ENCODE measurements at regions not wholly inside any gene's neighbourhood (a gene's known extent, or its start where the extent isn't known, plus 50 kb on each side); places are given as distances from the start of the nearest gene placed in this dataset.
"Not testable (repeated sequence)": the region's sequence is repeated elsewhere in the genome, so short reads cannot be mapped to it uniquely, and the experiment has no call there.

DNA sequence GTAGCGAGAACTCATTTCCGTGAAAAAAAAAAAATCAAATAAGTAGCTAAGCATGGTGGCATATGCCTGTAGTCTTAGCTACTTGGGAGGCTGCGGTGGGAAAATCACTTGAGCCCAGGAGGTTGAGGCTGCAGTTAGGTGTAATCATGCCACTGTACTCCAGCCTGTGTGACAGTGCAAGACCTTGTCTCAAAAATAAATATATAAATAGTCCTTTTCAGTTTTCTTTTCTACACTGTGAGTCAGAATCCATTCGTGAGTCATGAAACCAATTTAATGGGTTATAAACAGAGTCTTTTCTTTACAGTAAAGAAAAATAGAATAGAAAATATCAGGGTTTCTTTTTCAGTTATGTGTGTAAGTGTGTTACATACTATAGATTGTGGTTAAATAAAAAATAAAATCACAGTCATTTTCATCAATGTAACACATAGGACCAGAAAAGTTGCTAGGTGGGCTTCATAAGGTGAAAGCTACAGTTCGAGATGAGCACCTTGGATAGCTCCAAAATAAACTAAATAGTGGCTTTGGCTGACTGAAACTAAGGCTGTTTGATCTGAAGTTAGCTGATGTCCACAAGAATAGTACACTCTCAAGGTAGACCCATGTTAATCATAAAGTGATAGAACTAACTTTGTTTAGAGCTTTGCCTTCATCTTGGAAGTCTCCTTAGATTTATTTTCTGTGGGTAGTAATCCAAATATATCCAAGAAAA lies 781.1 kb downstream of the GATA3 start:
- DNase-seq, result no peak

DNA sequence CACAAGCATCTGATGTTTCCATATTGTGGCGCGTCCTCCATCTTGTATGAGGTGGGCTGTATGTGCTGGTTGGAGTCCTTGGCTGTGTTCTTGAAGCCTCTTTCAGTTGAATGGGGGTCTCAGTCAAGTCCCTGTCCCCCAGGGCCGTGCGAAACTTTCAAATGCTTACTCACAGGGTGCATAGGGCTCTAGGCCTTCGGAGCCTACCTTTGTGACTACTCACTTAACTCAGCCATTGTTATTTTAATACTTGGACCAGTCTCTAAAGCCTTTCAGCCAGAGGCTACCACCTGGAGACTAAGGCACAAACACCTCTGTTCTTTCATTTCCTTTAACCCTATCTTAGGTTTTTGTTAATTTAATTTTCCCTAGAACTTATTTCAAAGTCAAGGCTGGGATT lies 785.9 kb downstream of the GATA3 start:
- DNase-seq, result no peak

DNA sequence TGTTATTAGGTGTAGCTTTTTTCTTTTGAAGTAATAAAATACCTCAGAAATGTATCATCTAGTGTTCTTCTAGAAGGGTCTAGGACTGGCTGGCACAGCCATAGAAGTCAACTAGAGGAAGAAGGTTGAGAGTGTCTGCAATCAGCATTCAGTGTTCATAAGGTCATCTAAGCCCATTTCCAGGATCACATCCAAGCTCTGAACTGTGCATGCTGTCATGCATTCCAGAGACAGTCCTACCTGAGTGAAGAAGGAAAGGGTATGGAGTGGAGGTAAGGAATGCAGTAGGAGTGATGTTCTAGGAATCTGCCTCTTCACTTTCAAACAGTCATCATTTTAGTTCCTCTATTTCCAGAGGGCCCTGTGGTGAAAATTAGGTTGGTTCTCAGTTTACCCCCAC lies 789.7 kb downstream of the GATA3 start:
- DNase-seq, result no peak

DNA sequence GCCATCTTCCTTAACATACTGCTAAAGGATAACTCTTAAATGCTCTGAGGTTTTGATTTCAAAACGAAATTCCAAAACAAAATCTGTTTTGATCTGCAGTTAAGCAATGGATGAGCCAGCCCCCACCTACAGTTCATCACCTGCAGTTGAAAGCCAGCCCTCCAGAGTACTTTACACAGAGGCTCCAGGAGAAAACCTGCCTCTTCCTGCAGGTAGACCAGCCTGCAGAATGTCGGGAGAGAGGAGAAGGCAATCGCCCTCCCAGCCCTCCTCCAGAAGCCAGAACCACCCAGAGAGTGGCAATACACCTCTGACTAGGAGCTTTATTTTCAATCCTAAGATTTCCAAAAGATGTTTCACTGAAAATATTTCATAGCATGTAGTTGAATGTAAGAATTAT lies 798.1 kb downstream of the GATA3 start:
- DNase-seq, result no peak

DNA sequence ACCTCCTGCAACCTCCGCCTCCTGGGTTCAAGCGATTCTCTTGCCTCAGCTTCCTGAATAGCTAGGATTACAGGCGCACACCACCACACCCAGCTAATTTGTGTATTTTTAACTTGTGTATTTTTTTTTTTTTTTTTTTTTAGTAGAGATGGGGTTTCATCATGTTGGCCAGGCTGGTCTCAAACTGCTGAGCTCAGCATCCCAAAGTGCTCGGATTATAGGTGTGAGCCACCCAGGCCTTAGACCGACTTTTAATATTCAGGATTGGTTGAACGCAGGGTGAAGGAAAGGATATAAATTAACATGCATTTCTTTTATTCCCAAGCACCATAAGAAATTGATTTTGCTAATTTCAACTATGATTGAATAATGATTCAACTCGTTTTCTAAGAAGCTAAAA lies 798.6 kb downstream of the GATA3 start:
- DNase-seq, result no peak

DNA sequence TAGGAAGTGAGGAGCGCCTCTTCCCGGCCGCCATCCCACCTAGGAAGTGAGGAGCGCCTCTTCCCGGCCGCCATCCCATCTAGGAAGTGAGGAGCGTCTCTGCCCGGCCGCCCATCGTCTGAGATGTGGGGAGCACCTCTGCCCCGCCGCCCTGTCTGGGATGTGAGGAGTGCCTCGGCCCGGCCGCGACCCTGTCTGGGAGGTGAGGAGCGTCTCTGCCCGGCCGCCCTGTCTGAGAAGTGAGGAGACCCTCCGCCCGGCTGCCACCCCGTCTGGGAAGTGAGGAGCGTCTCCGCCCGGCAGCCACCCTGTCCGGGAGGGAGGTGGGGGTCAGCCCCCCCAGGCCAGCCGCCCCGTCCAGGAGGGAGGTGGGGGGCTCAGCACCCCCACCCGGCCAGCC lies 814.4 kb downstream of the GATA3 start:
- DNase-seq, result not testable (repeated sequence)

DNA sequence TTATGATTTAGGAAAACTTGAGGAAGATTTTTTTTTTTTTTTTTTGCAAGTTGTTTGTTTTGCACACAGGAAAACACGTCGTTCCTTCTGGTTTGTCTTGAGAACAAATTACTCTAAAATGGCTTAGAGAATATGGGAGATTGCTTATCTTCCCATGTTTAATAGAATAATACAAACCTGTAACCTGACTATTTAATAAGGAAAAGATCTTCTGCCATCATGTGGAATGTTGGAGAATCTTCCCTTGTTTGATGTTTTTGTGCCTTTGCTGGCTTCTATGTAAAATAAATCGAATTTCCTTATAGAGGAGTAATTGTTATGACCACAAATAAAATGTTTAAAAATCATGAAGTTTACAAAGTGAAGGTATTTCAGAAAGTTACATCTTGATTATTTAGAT lies 818.8 kb downstream of the GATA3 start:
- no peak for DNase-seq

DNA sequence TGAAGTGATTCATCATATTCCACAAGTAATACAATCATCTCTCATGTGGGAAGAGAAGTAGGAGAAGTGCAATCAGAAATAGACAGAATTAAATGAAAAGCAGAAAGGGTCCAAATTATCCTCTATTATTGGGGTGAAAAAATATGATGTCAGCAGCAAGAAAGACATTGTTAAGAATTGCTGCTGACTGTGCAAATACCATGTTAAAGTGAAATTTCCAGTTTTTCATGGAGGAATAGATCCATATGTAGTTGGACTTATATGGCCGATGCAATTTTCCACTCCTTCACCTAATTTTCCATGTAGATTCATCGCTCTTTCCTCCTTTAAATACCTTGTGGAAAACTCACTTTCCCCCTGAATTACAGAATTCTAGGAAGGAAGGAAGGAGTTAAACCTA lies 819.8 kb downstream of the GATA3 start:
- no peak for DNase-seq

DNA sequence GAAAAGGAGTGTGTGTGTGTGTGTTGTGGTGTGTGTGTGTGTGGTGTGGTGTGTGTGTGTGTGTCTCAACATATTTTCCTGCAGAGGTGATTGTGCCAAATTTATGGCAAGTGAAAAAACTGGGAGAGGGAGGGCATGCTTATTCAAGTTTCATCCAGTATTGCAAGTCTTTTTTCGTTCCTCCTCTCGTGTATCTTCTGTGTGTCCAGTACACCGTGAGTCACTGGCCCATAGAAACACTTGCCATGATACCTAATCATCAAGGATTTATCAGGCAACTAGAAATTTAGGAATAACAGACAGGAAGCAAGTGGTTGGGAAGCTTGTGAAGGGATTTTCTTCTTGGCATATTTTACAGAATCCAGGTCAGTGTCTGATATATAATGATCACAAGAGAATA lies 820.5 kb downstream of the GATA3 start:
- DNase-seq, result no peak

DNA sequence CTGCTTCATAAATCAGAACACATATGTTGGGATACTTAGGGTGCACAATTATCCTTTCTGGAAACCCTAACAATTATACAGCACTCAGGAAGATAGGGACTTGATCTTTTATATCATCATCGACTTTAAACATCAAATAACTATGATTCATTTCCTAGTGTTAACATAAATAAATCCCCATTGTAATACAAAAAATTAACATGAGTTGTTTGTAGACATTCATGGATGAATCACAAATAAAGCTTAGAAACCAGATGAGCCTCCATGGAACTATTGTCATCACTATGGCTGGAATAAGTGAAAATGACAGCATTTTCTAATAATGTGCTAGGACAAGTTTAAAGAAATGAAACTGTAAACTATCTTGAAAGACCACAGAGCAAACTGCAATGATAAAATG lies 821.7 kb downstream of the GATA3 start:
- DNase-seq, result no peak

DNA sequence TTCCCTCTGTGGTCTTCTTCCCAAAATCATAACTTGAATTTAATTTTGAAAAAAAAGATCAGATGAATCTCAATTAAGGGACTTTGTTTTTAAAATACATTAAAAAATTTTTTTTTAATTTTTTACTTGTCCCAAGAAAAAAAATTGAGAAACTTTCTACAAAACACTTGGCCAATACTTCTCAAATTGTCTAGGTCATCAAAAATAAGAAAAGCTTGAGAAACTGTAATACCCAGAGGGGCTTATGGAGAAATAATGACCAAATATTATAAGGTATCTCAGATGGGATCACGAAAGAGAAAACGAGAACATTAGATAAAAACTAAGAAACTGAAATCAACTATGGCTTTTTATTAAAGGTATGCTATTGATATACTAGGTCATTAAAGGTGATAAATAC lies 835.0 kb downstream of the GATA3 start:
- DNase-seq, result no peak

DNA sequence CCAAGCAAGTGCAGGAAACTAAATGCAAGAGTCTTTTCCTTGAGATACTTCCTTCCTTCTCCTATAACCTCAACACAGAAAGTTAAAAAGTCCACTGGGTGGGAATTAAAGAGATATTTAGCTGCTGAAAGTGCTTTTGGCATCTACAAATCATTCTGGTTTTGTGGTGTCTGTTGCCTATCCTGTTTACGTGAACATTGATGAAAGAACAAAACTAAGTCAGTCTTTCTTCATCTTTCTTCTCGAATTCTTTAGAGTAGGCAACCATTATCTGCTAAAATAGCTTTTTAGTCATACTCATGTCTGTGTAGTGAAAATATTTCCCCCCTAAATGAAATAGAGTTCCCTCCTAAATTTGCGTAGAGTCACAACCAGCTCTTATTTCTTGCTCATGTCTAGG lies 838.6 kb downstream of the GATA3 start:
- DNase-seq, result no peak

DNA sequence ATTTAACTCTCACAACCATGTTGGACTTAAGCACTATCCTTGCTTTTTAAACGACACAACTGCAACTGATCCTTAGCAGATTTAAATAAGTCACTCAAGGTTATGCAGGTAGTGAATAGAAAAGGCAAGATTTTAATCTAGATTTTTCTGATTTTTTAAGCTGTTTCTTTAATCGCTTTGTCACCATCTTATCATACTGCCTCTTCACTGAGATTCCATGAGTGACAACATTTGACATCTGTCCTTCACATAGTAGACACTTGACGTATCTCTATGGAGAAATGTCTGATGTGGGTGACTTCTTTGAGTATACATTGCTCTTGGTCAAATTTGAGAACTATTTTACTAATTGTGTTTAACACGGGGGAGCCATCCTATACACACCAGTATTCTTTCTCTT lies 839.7 kb downstream of the GATA3 start:
- no peak for DNase-seq

DNA sequence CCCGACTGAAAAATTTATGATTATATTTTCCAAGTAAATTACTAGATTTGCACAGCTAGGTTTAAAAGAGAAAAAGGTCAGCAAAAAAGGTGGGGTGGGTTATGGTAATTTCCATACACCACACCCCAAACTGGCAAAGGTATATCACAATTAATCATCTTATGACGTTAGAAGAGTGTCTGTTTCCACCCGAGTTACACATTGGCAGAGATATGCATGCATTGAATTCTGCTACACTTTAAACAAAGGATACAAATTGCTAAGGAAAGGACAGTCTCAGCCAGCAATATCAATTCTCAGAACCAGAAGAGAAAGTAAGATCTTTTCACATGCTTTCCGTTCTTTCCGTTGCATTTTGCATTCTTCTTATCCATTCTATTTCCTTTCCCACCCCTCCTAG lies 843.3 kb downstream of the GATA3 start:
- DNase-seq, result no peak

DNA sequence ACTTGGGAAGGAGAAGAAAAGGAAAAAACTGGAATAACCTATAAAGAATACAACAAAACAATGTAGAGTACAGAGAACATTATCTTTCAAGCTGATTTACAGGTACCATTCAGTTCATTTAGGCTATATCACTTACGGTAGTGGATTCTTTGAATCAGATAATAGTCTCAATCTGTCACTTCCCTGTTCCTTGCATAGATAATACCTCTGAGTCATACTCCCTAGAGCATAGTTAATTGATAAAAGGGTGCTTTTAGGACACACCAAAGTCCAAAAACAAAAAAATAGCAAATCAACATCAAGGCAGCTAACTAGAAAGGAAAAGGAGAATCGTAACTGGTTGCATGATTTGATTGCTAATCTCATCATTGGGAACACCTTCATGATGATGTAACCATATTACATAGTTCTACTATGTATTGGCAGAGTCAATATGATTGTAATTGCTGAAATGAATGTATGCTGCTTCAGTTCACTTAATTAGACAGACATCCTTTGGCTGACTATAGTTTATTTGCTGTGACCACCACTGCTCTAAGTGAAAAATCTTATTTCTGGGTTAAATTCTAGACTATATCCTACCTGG lies 844.4 kb downstream of the GATA3 start:
- DNase-seq, result no peak

DNA sequence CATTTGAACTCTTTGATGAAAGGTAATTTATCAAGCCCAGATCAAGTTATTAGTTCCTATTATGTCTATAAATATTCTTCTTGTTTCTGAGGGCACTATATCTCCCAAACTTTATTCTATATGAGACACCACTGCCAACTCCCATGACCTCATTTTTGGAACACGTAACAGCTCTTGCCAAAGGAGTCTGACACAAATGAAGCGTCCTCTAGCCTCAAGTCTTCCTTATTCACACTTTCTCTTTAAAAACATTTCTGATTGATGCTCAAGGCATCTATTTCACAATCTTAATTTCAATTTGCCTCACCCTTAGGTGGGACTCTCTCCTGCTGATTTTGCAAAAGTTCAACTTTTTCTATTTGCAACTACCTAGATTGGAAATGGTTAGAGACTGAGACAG lies 848.4 kb downstream of the GATA3 start:
- DNase-seq, result no peak

DNA sequence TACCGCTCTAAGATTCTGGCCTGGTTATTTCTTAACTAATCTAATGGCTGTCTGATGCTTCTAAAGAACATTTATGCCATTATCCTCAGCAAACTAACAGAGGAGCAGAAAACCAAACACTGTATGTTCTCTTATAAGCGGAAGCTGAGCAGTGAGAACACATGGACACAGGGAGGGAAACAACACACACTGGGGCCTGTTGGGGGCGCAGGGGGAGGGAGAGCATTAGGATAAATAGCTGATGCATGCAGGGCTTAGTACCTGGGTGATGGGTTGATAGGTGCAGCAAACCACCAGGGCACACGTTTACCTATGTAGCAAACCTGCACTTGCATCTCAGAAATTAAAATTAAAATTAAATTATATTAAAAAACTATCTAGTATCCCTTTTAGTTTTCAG lies 853.5 kb downstream of the GATA3 start:
- DNase-seq, result no peak

DNA sequence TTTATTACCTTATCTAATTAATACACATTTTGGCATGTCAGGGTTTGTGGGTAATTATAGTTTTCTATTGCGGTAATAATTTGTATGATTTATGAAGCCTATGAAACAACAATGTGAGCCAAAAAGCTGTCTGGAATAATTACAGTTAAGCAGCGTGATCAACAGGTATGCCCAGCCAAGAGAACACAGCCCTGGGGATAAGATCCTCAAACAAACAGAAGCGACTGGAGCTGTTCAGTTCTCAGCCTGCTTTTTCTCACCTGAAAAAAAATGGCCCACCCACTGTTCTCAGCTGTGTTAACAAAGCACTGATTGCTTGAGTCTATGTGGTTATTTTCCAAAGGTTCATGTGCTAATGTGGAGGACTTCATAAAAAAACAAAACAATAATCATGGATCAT lies 855.8 kb downstream of the GATA3 start:
- no peak for DNase-seq

DNA sequence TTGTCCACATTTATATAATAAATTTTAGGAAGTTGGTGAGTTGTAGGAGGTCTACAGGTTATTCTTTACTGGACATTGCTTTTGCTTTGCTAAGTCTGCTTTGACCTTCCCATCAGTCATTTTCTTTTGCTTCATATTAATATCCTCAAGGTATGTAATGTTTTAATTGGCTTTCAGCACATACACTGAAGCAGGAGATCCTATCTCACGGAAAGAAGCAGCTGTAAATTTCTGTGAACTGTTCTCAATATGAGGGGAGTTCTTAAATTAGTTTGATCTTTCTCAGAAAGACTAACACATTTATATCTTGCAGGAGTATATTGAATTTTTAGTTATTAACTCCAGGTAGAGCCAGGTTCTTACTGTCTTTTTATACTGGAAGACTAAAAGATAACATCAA lies 856.5 kb downstream of the GATA3 start:
- no peak for DNase-seq

DNA sequence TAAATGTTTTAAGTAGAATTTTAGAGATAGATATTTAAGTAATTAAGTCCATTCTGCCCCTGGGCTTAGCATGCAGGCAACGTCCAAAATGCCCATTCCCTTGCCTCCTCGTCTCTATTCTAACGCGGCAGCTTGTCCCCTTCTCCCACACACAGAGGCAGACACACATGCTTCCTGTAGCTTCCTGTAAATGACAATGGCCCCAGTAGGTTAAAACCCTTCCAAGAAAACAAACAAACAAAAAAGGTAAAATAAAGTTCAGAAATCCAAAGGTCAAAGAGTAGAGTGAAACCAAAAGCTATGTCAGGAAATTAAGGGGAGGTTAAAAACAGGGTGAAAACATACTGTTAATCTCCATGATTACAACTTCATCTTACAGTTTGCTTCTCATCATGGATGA lies 857.6 kb downstream of the GATA3 start:
- DNase-seq, result no peak

DNA sequence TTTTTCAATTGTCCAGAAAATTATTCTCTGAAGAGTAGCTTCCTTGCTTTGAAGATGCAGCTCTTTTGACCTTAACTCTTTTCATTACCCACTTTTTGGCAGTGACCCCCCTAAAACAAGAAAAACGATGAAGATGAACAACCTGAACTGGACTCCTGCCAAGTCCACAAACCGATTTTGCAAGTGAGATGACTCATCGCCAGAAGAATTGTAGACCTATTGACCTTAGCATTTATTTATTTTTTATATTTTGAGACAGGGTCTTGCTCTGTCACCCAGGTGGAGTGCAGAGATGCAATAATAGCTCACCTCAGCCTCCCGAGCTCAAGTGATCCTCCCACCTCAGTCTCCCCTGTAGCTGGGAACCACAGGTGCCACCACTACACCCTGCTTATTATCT lies 859.2 kb downstream of the GATA3 start:
- DNase-seq, result no peak

DNA sequence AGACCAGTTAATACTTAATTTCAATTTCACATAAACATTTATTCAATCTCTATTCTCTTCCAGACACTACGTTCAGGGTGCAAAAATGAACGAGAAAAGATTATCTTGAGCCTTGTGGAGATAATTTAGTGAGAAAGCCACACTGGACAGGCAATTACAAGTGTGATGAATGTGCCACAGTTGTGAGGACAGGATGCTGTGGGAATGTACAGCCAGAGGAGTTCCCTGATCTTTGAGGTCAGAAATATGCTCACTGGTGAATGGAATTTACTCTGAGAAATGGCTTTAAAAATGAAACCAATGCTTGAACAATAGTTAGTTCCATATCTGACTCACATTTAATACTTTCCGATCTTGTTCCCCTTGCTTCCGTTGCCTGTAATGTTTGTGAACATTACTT lies 864.8 kb downstream of the GATA3 start:
- no peak for DNase-seq

DNA sequence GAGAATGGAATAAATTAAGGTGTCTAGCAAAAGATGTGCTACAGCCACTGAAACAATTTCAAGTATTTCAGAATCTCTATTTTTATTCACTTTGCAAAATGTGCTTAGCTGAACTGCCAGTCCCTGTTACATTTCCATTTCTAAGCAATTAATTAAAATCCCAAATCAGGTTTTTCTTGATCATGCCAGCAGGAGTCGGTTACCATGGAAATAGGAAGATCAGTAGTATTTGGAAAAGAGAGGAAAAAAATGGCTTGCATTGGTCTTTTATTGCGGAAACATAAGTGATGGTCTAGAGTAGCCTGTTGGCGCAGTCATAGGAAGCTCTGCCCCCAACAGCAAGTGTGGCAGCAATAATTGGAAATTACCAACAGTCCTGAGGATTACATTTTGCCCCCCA lies 867.1 kb downstream of the GATA3 start:
- no peak for DNase-seq

DNA sequence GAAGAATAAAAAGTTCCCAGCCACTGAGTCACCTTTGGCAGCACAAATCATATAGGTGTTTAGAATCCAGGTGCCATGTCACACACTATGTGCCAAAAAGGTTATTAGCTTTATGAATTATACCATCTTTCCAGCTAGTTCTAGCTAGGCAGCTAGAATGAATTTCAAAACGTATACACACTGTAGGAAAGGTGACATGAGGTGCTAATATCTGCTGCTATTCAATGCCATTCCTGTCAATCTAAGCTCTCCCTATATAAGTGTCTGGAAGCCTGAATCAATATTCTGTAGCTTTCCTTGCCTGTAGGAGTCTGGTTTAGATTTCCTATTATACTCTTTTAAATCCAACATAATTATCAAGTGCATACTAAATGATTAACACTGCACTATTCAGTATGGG lies 868.6 kb downstream of the GATA3 start:
- DNase-seq, result no peak

DNA sequence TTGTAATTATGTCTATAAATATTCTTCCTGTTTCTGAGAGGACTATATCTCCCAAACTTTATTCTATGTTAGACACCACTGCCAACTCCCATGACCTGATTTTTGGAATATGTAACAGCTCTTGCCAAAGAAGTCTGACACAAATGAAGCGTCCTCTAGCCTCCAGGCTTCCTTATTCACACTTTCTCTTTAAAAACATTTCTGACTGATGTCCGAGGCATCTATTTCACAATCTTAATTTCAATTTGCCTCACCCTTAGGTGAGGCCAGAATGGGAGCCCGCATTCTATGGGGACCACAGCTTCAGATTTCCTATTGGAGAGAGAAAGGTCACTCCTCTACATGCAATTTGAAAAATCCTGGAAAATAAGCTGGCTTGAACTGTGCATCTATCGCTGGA lies 873.2 kb downstream of the GATA3 start:
- DNase-seq, result no peak

Data from CD4-positive, alpha-beta T cell treated with Interleukin-15 for 1 hour (primary cell).